Thyroid gland (tissue), 4 donors: ENCODE measurements at regions not wholly inside any gene's neighbourhood (a gene's known extent, or its start where the extent isn't known, plus 50 kb on each side); places are given as distances from the start of the nearest gene placed in this dataset.

Experiments used
- CTCF ChIP-seq, 6 experiments: fragments of 200-600 bp in 3 of 6; fragments of 450-650 bp in 3 of 6; sonication (generic) in 3 of 6; IDR thresholded peaks; one replicate each; pipeline ENCODE4 v1.5.1; 2016 to 2019; ENCODE audit warnings: antibody characterized with exemption in 6 of 6, mild to moderate bottlenecking in 2 of 6, inconsistent platforms in 1 of 6, moderate library complexity in 1 of 6
- POLR2A ChIP-seq, 2 donors: fragments of 450-650 bp; IDR thresholded peaks; one replicate each; pipeline ENCODE4 v1.6.1; 2017; ENCODE audit warnings: antibody characterized with exemption in 2 of 2, mild to moderate bottlenecking in 2 of 2, moderate library complexity in 1 of 2

DNA sequence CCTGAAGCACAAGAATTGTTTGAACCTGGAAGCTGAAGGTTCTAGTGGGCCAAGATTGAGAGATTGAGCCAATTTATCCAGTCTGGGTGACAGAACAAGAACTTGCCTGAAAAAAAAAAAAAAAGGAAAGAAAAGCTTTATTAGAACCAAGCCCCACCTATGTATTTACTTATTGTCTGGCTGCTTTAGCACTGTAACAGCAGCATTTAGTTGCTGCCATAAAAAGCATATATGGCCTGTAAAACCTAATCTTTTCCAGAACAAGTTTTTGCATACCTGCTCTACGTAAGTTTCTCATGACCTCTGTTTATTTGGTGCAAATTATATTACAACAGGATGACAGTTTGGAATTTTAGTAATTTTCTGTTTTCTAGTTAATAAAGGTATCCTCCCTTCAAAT is 1565.6 kb upstream of the LRRTM1 start:
- TF ChIP-seq CTCF (IDR thresholded peaks at IDR 0.05) (no peak), POLR2A (IDR thresholded peaks at IDR 0.05) (no peak)
